Ascending aorta (tissue), 2 donors: ENCODE measurements at regions not wholly inside any gene's neighbourhood (a gene's known extent, or its start where the extent isn't known, plus 50 kb on each side); places are given as distances from the start of the nearest gene placed in this dataset.
"Not testable (repeated sequence)": the region's sequence is repeated elsewhere in the genome, so short reads cannot be mapped to it uniquely, and the experiment has no call there.

Experiments
- DNase-seq, 2 donors: peaks; one replicate each; pipeline ENCODE4 v3.0.0-alpha.2; 2019; ENCODE audit warnings: low spot score in 2 of 2
- H3K27ac ChIP-seq, 2 donors: fragments of 200-600 bp; sonication (generic); one replicate each; pipeline ENCODE4 v1.5.1; 2016 to 2017; ENCODE audit warnings: mild to moderate bottlenecking in 1 of 2
- H3K27me3 ChIP-seq: fragments of 200-600 bp; sonication (generic); one replicate; pipeline ENCODE4 v1.5.1; 2017
- H3K36me3 ChIP-seq, 2 donors: fragments of 200-600 bp; sonication (generic); one replicate each; pipeline ENCODE4 v1.5.1; 2016
- H3K4me1 ChIP-seq, 2 donors: fragments of 200-600 bp; sonication (generic); one replicate each; pipeline ENCODE4 v1.5.1; 2016 to 2017; ENCODE audit warnings: mild to moderate bottlenecking in 1 of 2
- H3K4me3 ChIP-seq, 2 donors: fragments of 200-600 bp; sonication (generic); one replicate each; pipeline ENCODE4 v1.5.1; 2016 to 2017; ENCODE audit warnings: mild to moderate bottlenecking in 1 of 2
- H3K9me3 ChIP-seq, 2 donors: fragments of 200-600 bp; sonication (generic); one replicate each; pipeline ENCODE4 v1.5.1; 2016
- CTCF ChIP-seq, 3 experiments: fragments of 200-600 bp in 2 of 3; fragments of 450-650 bp in 1 of 3; sonication (generic) in 2 of 3; IDR thresholded peaks; one replicate each; pipeline ENCODE4 v1.5.1; 2016 to 2019; ENCODE audit warnings: antibody characterized with exemption in 3 of 3, mild to moderate bottlenecking in 1 of 3, moderate library complexity in 1 of 3
- intact Hi-C: fragments of 100-400 bp; cut with DNase I; formaldehyde crosslinking; loops from one replicate; pipeline ENCODE4 v1.15.1; 2023

GRCh38 chr16:29148867-29149272 is 164.0 kb downstream of the LAT start:
- no peaks in the 10 kb centered on the region for H3K9me3 ChIP-seq
- H3K4me3 ChIP-seq: no peak overlapping the region
- H3K36me3 ChIP-seq: no peaks in the 10 kb centered on the region
- no peak for DNase-seq
- no peaks in the 10 kb centered on the region for H3K4me1 ChIP-seq
- no peak for TF ChIP-seq CTCF (IDR thresholded peaks at IDR 0.05)
- intact Hi-C loops: no loop called here
- no peak overlapping the region for H3K27ac ChIP-seq
- H3K27me3 ChIP-seq: no peaks in the 10 kb centered on the region

- Histone ChIP-seq H3K4me1 (no peaks in the 10 kb centered on the region), H3K36me3 (no peaks in the 10 kb centered on the region), H3K27ac (no peak overlapping the region), H3K27me3 (no peaks in the 10 kb centered on the region), H3K9me3 (no peaks in the 10 kb centered on the region), H3K4me3 (no peak overlapping the region)
- intact Hi-C loops: no loop called here
- DNase-seq: no peak
- no peak for TF ChIP-seq CTCF (IDR thresholded peaks at IDR 0.05)
Measured at GRCh38 chr16:29148131-29148691, 163.4 kb downstream of the LAT start.

GRCh38 chr16:29147710-29148109 is 162.9 kb downstream of the LAT start:
- H3K27ac ChIP-seq, H3K4me3 ChIP-seq, H3K4me1 ChIP-seq, H3K36me3 ChIP-seq, intact Hi-C loops, H3K27me3 ChIP-seq, H3K9me3 ChIP-seq, DNase-seq: not testable (repeated sequence)

- DNase-seq, H3K36me3 ChIP-seq, intact Hi-C loops, H3K27me3 ChIP-seq, H3K4me1 ChIP-seq, H3K9me3 ChIP-seq, H3K4me3 ChIP-seq, H3K27ac ChIP-seq: not testable (repeated sequence)
Measured at GRCh38 chr16:29146808-29147643, 162.2 kb downstream of the LAT start.

- Histone ChIP-seq H3K36me3 (no peaks in the 10 kb centered on the region), H3K27ac (no peak overlapping the region), H3K4me3 (no peak overlapping the region), H3K27me3 (no peaks in the 10 kb centered on the region), H3K9me3 (no peaks in the 10 kb centered on the region), H3K4me1 (no peaks in the 10 kb centered on the region)
- intact Hi-C loops: no loop called here
- no peak for DNase-seq
- no peak for TF ChIP-seq CTCF (IDR thresholded peaks at IDR 0.05)
Measured at GRCh38 chr16:29146266-29146665, 161.4 kb downstream of the LAT start.

GRCh38 chr16:29145486-29146225 is 160.8 kb downstream of the LAT start:
- H3K36me3 ChIP-seq, H3K4me1 ChIP-seq, DNase-seq, H3K27me3 ChIP-seq, H3K9me3 ChIP-seq, H3K4me3 ChIP-seq, intact Hi-C loops, H3K27ac ChIP-seq: not testable (repeated sequence)

- DNase-seq, H3K4me3 ChIP-seq, H3K27ac ChIP-seq, intact Hi-C loops, H3K4me1 ChIP-seq, H3K27me3 ChIP-seq, H3K36me3 ChIP-seq, H3K9me3 ChIP-seq: not testable (repeated sequence)
Measured at GRCh38 chr16:29145086-29145485, 160.2 kb downstream of the LAT start.

- intact Hi-C loops, DNase-seq, H3K4me1 ChIP-seq, H3K36me3 ChIP-seq, H3K9me3 ChIP-seq, H3K4me3 ChIP-seq, H3K27me3 ChIP-seq, H3K27ac ChIP-seq: not testable (repeated sequence)
Measured at GRCh38 chr16:29144669-29145062, 159.8 kb downstream of the LAT start.

- DNase-seq, H3K4me3 ChIP-seq, H3K27ac ChIP-seq, H3K9me3 ChIP-seq, H3K36me3 ChIP-seq, H3K4me1 ChIP-seq, H3K27me3 ChIP-seq, intact Hi-C loops: not testable (repeated sequence)
Measured at GRCh38 chr16:29143739-29144668, 159.2 kb downstream of the LAT start.

GRCh38 chr16:29142506-29142905 is 157.7 kb downstream of the LAT start:
- H3K36me3 ChIP-seq, H3K9me3 ChIP-seq, H3K4me3 ChIP-seq, H3K27me3 ChIP-seq, H3K27ac ChIP-seq, intact Hi-C loops, DNase-seq, H3K4me1 ChIP-seq: not testable (repeated sequence)
